ENCODE measurements at regions not wholly inside any gene's neighbourhood (a gene's known extent, or its start where the extent isn't known, plus 50 kb on each side); places are given as distances from the start of the nearest gene placed in this dataset.

- TF ChIP-seq ERG (CRISPR knock-in tag; IDR thresholded peaks at IDR 0.05) (no peak), HMGXB4 (CRISPR knock-in tag; IDR thresholded peaks at IDR 0.05) (no peak), NFYB (CRISPR knock-in tag; conservative IDR thresholded peaks at IDR 0.05; ENCODE audit: low read depth) (no peak), FOXP1 (CRISPR knock-in tag; IDR thresholded peaks at IDR 0.05; ENCODE audit: borderline replicate concordance) (no peak), SMAD3 (CRISPR knock-in tag; IDR thresholded peaks at IDR 0.05; ENCODE audit: borderline replicate concordance) (no peak), ZNF416 (CRISPR knock-in tag; IDR thresholded peaks at IDR 0.05) (no peak), CBFB (CRISPR knock-in tag; IDR thresholded peaks at IDR 0.05; ENCODE audit: low read depth) (no peak), ATF2 (CRISPR knock-in tag; IDR thresholded peaks at IDR 0.05; ENCODE audit: borderline replicate concordance, low read depth) (no peak), CREB1 (CRISPR knock-in tag; IDR thresholded peaks at IDR 0.05) (no peak), ZNF138 (CRISPR knock-in tag; conservative IDR thresholded peaks at IDR 0.05) (no peak), SP1 (CRISPR knock-in tag; conservative IDR thresholded peaks at IDR 0.05) (no peak), TP53 (CRISPR knock-in tag; IDR thresholded peaks at IDR 0.05) (no peak)
- TF ChIP-seq, protein P1, sequence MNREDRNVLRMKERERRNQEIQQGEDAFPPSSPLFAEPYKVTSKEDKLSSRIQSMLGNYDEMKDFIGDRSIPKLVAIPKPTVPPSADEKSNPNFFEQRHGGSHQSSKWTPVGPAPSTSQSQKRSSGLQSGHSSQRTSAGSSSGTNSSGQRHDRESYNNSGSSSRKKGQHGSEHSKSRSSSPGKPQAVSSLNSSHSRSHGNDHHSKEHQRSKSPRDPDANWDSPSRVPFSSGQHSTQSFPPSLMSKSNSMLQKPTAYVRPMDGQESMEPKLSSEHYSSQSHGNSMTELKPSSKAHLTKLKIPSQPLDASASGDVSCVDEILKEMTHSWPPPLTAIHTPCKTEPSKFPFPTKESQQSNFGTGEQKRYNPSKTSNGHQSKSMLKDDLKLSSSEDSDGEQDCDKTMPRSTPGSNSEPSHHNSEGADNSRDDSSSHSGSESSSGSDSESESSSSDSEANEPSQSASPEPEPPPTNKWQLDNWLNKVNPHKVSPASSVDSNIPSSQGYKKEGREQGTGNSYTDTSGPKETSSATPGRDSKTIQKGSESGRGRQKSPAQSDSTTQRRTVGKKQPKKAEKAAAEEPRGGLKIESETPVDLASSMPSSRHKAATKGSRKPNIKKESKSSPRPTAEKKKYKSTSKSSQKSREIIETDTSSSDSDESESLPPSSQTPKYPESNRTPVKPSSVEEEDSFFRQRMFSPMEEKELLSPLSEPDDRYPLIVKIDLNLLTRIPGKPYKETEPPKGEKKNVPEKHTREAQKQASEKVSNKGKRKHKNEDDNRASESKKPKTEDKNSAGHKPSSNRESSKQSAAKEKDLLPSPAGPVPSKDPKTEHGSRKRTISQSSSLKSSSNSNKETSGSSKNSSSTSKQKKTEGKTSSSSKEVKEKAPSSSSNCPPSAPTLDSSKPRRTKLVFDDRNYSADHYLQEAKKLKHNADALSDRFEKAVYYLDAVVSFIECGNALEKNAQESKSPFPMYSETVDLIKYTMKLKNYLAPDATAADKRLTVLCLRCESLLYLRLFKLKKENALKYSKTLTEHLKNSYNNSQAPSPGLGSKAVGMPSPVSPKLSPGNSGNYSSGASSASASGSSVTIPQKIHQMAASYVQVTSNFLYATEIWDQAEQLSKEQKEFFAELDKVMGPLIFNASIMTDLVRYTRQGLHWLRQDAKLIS (CRISPR knock-in tag; IDR thresholded peaks at IDR 0.05; ENCODE audit: borderline replicate concordance): no peak
- TF ChIP-seq, protein P2, sequence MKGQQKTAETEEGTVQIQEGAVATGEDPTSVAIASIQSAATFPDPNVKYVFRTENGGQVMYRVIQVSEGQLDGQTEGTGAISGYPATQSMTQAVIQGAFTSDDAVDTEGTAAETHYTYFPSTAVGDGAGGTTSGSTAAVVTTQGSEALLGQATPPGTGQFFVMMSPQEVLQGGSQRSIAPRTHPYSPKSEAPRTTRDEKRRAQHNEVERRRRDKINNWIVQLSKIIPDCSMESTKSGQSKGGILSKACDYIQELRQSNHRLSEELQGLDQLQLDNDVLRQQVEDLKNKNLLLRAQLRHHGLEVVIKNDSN (CRISPR knock-in tag; IDR thresholded peaks at IDR 0.05): no peak
Measured at GRCh38 chr10:90407131-90407530, 450.7 kb downstream of the HTR7 start (continued).

- no peak for DNase-seq (ENCODE audit: low spot score)
- no peak for ATAC-seq
- Mint-ChIP-seq H3K9me3 (peaks cover 26% of the 10 kb centered on the region), H3K4me1 (peaks cover 14% of the 10 kb centered on the region), H3K27me3 (ENCODE audit: low read depth) (no peaks in the 10 kb centered on the region), H3K36me3 (peaks cover 19% of the 10 kb centered on the region), H3K4me3 (no peak overlapping the region), H3K27ac (no peak overlapping the region)
- ChIA-PET CTCF (no interaction called here), POLR2A (no interaction called here)
- no peak for TF ChIP-seq ESRRA (CRISPR knock-in tag; IDR thresholded peaks at IDR 0.05; ENCODE audit: borderline replicate concordance)
Measured at GRCh38 chr10:90407851-90408250, 450.0 kb downstream of the HTR7 start.

GRCh38 chr10:90412582-90412981 lies 445.3 kb downstream of the HTR7 start:
- ChIA-PET POLR2A (no interaction called here), CTCF (no interaction called here)
- ATAC-seq (no peak), DNase-seq (ENCODE audit: low spot score) (no peak)
- Mint-ChIP-seq H3K27me3 (ENCODE audit: low read depth) (no peaks in the 10 kb centered on the region), H3K9me3 (peaks cover 26% of the 10 kb centered on the region), H3K4me1 (peaks cover 25% of the 10 kb centered on the region), H3K4me3 (no peak overlapping the region), H3K27ac (no peak overlapping the region), H3K36me3 (peaks cover 19% of the 10 kb centered on the region)
- TF ChIP-seq ZNF416 (CRISPR knock-in tag; IDR thresholded peaks at IDR 0.05) (no peak), CTCF (IDR thresholded peaks at IDR 0.05) (no peak), ATF1 (CRISPR knock-in tag; IDR thresholded peaks at IDR 0.05) (no peak), NR3C1 (CRISPR knock-in tag; conservative IDR thresholded peaks at IDR 0.05; ENCODE audit: low read depth) (no peak), ZMAT4 (CRISPR knock-in tag; IDR thresholded peaks at IDR 0.05) (no peak), ZNF121 (CRISPR knock-in tag; IDR thresholded peaks at IDR 0.05) (no peak), NFE2L1 (CRISPR knock-in tag; IDR thresholded peaks at IDR 0.05) (no peak), ZNF317 (CRISPR knock-in tag; IDR thresholded peaks at IDR 0.05; ENCODE audit: borderline replicate concordance, low read depth) (no peak), NFATC4 (CRISPR knock-in tag; IDR thresholded peaks at IDR 0.05) (no peak), TEAD1 (CRISPR knock-in tag; IDR thresholded peaks at IDR 0.05) (no peak)

Measured in WTC11 (cell line).